HuH-7.5 (cell line): ENCODE measurements at regions not wholly inside any gene's neighbourhood (a gene's known extent, or its start where the extent isn't known, plus 50 kb on each side); places are given as distances from the start of the nearest gene placed in this dataset.

Experiments used
- DNase-seq: peaks from one replicate; pipeline ENCODE4 v3.0.0; 2011; ENCODE audit warnings: low spot score

DNA sequence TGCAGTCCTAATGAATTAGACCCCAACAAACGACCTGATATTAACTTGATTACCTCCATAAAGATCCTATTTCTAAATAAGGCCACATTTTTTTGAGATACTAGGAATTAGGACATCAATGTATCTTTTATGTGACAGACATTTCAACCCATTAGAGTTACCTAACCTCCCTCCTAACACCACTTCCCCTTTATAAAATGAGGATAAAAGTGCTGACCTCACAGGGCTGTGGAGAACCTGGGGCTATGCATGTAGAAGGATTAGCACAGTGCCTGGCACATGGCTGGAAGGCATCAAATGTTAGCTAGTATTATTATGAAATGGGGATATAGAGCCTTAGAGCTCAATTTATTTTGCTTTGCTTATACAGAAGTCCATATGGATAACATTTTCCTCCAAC is 53.5 kb upstream of the LRRN1 start:
- no peak for DNase-seq

DNA sequence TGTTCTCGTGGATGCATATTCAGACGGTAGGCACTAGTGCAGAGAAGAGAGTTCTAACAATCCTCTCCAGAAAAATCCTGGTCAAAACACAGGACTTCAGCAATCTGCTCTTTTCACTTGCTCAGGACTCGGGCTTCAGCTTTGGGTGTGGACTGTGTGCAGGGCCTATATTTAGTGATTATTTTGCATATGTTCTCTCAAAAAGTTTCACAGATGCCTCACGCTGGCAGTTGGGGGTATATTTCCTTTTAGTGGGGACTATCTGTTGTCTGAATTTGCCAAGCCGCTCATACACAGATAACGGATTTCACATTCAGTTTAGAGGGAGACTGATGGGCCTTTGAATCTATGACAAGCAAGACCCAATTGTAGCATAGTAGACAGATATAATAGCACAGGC is 54.4 kb upstream of the LRRN1 start:
- DNase-seq, result no peak

DNA sequence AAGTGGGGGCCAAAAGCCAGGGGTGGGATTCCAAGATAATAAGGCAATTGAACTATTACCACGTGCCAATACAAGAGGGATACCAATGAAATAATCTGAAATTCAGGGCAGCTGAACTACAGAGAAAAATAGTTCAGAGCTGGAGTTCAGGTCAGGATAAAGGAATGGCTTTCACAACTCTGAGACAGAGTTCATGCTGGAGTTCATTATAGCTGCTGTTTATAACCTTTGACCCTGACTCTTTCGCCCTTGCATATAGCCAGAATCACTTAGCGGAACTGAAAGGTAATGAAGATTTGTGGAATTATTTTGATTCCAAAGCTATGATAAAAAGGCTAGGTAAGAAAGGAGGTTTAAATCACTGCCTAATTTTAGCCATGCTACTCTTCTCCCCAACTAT is 55.5 kb upstream of the LRRN1 start:
- peak; percentile 19 for DNase-seq

DNA sequence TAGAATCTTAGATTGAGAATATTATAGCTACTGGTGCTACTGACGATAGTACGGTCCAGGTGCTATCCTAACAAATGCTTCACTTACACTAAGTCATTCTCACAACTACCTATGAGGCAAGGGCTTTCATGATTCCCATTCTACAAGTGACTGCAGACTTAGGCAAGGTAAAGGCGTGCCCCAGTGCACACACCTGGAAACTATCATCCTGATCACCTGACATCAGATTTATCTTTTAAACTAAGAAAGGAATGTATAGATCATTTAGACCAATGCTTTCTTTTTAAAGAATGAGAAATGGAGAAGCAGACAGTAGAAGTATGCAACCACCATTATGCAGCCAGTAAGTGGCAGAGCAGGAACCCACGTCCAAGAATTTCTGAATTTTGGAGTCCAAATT is 59.2 kb upstream of the LRRN1 start:
- no peak for DNase-seq

DNA sequence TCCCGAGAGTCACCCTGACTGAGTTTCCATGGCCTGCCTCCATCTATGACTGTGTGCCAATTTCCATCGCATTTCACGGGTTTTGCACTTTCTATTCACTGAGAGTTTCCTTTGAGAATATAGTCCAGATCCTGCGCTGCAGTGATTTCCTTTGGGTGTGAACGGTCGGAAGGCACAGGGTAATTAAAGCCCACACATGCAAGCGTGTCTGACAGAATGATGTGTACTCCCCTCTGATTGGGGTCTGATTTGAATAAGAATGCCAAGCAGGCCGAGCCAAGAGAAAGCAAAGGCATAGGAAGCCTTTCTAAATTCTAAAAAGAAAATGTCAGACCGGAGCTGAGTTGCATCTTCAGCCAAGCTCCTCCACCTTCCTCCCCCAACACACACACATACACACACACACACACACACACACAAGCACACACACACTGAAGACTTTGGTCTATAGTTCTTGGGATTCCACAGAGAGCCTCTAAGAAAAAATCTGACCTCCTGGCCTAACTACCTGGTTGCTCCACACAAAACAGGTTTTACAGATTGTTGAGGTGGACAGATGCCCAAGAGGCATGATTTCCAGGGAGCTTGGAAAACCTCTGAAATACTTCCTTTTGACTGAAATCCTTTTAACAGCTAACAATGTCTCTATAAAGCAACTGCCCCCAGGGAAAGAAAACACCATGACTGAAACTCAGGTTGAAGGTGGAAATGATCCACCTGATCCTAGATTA is 59.7 kb upstream of the LRRN1 start:
- no peak for DNase-seq

DNA sequence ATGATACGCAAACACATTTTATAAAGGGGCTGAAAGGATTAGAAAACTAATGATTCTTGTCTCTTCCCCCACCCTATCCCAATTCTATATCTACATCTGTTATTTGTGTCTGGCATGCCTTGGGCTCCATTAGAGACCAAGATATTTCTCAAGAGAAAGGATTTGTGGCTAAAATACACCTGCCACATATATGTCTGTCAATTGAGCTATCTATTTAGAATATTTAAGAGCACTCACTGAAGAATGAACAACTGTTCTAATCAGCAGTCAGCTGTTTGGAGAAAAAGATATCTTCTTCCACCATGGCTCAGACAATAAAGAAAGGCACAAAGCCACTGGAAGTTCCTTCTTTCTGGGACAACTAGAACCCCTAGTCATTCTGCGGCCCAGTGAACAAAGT is 61.7 kb upstream of the LRRN1 start:
- DNase-seq, result no peak

DNA sequence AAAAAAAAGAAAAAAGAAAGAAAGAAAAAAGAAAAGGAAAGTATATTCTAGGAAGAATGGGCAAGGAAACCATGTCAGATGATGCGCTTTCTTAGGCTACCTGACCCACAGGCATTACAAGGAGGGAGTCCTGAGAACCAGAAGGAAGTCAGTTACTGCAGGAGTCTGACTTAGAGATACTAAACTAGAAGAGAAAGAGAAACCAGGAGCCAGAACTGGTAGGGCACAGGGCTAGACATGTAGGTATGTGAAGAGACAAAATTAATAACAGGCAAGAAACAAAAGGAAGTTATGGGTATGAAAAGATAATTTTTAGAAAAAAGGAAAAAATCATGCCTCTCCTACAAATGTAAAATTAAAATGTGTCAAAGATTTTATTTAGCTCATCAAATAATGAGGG is 63.3 kb upstream of the LRRN1 start:
- no peak for DNase-seq

DNA sequence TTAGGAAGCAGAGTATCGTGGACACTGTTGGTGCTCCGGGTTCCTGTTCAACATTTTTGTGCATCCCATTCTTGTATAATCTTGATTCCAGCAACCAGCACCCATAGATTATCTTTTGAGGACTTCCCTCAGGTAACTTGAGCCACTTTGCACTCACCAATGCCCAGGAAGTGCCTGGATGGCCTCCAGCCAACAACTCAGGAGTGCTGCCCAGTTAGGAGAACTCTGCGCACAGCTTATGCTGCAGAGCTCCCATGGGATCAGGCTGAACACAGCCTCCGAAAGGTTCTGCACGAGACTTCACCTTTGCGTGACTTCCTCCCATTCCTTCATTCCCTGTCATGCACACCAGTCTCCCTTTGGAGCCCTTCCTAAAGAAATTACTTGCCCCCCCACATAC is 64.3 kb upstream of the LRRN1 start:
- DNase-seq, result no peak

DNA sequence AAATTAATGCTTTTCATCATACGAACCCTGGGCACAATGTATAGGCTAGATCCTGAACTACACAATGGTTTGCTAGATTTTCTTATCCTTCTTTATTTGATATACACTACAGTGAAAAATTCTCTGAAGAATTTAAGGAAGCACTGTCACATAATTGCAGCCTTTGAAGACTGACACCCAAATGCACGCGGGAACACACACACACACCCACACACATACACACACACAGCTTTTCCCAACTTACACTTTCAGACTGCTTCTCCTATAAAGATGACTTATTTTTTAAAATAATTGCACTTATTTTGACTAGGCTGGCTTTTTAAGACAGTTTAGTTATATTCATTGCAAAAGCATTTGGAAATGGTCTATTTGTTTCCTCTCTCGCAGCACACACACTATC is 70.0 kb upstream of the LRRN1 start:
- no peak for DNase-seq

DNA sequence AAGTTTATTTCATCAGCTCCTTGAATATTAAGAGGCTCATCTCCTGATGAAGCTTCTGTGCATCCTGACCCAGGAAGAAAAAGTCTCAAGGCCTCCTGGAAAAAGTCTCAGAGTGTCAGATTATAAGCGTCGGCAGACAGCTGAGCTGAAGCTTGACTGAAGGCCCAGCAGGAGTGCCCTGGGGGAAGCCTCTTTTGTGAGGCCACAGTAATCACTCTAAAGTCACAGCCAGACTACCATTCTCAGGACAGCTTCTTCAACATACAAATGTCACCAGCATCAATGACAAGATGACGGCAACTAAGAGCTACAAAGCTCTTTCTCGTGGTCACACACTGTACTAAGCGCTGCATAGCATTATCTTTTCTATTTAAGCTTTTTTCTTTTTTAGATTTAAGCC is 72.7 kb upstream of the LRRN1 start:
- DNase-seq, result no peak

DNA sequence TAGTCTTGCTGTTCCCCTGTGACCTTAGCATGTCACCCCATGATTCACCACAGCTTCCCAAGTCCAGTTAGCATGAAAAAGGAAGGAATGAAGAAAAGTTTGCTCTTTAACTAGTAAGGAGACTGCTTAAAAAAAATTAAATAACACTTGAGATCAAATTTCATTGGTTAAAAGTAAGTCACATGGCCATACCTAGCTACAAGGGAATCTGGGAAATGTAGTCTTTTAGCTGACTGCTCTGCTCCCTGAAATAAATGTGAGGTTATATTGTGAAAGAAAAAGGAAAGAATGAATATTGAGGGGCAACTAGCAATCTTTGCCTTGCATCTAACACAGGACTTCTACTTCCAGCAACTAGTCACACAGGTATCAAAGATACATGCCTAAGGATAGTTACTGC is 84.7 kb upstream of the LRRN1 start:
- DNase-seq, result no peak

DNA sequence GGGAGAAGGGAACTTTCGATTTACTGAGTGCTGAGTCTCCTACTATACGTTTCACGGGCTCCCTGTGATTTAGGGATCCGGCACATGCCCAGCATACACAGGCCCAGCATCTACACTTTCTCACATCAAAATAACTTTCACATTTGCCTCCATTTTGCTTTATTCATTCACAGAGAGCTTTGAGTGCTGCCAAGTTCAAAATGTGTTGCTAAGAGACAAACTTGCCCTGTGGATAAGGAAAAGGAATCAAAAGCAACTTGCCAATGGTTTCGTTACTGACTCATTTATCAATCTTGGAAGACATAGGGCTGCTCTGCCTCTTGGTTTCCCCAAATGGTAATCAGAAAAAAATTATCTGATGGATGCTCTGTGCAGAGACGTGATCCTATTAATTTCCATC is 86.3 kb upstream of the LRRN1 start:
- DNase-seq, result no peak

DNA sequence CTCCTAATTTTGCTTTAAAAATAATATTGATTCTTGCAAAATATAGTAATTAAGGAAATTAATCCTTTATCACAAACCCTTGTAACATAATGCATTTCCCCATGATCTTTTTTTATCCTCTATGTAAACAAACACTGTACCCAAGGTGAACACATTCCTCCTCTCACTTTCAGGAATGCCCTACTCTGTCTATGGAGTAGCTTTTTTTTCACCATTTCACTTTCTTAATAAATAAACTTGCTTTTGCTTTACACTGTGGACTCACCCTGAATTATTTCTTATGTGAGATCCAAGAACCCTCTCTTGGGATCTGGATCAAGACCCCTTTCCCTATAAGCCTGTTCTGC is 90.5 kb upstream of the LRRN1 start:
- no peak for DNase-seq

DNA sequence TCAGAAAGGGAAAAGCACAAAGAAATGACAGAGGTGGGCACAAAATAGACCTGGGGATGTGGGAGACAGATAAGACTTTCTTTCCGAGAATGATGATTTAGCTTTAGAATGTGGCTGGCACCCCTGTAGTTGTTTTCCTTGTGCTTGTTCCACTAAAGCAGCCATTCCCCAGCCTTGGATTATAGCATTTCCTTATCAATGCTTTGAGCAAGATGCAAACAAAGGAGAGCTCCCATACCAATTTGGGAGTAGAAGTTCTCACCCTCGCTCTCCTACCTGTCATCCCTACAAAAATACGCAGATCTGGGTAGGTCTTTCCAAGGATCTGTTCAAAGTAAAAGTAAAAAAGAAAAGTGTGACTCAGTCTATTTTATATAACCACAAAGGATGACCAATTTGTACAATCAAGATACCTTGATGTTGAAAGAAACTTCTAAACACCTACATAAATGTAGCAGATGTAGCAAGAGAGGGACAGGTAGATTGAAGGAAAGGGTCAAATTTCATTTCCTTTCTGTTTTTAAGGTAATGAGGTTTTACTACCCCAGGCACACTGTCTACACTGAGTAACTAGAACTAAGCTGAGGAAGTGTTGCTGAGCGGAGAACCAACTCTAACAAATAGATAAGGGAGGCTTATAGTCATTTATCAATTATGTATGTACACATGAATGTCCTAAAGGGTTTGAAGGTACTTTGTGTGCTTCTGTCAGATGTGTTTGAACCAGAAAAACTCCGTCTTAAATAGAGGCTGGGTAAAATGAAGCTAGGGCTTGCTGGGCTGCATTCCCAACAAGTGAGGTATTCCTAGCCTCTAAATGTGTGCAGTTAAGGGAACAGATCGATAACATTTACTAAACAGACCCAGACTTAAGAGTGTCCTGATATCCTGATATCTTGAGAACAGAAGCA is 91.1 kb upstream of the LRRN1 start:
- DNase-seq, result peak; percentile 43

DNA sequence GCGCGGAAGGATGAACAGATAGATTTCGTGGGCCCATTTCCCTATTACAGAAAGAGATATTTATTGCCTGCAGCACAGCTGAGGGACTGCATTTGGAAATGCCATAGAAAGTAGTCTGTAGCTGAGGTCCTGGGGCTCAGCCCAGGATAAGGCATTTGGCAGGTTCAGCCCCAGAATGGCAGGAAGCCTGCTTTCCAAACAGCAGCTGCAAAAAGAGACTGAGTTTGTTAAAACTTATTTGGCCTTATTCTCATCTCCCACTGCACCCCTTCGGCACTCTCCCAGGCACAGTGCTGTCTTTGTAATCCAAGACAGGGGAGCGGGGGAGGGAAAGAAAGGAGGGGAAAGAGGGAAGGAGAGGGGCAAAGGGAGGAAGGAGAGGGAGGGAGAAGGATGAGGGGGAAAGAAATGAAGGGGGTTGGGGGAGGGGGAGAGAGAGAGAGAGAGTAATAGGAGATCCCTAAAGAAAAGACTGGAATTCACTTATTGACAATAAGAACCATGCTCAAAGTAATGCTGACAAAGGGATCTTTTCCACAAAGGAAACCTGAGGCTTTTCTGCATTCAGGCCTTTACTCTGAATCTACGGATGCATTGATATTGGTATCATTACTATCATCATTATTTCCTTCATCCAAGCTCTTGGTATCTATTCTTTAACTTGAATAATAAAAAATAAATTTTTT is 94.0 kb upstream of the LRRN1 start:
- no peak for DNase-seq

DNA sequence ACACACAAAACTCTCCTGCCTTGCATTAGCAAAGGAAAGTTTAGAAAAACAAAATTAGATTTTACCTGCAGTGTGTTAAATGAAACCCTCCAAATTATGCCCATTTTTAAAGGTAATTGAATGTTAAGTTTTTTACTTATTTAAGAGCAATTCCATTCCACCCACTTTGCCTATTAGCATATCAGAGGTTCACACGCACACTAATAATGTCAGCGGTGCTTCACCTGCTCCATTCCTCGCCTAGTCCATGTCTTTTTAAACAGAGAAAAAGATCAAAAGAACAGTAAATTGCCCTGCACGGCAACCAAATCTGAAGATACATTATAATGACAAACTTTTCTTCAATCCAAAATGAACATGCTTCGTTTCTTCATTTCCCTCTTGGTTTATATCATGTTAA is 97.3 kb upstream of the LRRN1 start:
- DNase-seq, result no peak

DNA sequence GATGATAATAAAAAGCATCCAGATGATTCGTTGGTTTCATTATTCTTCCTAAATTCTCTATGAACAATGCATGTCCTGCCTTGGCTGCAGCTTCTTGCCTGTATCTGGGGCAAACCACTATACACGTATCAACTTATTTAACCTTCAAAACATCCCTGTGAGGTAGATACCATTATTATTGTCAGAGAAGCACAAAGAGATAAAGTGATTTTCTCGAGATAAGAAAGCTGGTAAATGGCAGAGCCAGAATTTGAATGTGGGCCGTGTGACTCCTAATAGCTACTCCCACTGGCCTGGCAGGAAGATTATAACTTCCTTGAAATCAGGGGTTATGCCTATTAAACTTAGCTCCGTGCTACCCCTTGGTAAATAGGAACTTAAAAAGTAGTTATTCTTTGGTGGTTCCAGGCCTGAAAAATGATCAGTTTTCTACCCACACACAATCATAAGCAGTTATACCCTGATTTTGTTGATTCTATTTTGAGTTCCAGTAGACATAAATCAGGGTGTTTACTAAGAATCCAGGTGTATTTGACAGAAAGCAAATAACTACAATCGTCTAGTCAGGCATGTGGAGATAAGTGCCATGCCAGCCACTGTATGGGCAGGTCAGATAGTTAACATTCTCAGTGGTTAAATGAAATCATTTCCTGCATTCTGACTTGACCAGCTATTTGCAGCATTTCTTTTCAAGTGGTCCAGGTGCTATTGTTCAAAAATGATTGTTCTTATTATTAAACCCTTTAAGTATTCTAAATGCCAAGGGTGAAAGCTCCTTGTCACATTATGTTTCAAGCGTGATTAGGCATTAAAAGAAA is 99.2 kb upstream of the LRRN1 start:
- DNase-seq, result no peak

DNA sequence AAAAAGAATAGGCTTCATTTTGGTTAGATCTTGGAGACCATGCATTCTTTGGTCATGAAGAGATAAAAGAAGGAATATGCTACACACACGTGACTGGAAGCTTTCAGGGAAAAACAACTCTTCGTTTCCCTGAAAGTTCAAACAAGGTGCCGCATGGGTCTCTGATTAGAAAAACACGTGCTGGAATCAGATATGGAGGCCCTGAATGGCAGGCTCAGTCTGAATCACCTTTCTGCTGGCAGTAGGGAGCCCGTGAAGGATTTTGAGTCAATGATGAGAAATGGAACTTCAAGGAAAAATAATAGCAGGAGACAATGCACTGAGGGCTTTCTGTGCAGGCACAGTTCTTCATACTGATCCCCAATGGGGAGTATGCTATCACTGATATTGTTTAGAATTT is 99.8 kb upstream of the LRRN1 start:
- no peak for DNase-seq

DNA sequence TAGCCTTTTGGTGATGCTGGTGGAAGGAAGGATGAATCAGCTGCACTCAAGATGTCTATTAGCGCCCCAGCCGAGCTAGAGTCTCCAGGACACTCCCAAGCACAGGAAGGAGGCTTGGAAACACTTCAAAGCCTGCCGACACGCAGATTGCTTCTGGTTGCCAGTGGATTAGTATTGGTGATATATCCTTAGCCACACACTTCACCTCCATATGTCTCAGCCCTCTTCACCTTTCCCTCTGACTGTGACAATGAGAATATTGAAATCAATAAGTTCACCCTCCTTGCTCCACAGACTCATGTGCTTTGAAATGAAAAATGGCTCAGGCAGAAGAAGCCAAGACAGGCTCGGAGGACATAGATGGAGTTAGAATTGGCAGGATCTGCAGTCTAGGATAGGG is 102.9 kb upstream of the LRRN1 start:
- no peak for DNase-seq

DNA sequence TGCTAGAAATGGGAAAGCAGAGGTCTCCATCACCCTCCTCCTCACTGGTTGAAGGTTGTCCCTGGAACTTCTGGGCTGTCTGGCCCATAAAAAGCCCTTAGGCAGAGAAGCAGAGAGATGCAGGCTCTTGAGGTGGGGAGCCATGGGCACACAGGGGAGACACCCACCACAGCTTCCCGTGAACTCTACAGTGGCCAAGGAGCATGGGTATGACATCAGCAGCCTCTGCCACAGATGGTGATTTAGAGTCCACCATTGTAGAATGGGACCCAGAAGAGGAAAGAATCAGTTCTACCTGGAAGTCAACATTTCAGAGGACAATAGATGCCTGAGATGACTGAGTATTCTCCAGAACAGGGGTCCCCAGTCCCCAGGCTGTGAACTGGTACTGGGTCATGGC is 105.6 kb upstream of the LRRN1 start:
- no peak for DNase-seq

DNA sequence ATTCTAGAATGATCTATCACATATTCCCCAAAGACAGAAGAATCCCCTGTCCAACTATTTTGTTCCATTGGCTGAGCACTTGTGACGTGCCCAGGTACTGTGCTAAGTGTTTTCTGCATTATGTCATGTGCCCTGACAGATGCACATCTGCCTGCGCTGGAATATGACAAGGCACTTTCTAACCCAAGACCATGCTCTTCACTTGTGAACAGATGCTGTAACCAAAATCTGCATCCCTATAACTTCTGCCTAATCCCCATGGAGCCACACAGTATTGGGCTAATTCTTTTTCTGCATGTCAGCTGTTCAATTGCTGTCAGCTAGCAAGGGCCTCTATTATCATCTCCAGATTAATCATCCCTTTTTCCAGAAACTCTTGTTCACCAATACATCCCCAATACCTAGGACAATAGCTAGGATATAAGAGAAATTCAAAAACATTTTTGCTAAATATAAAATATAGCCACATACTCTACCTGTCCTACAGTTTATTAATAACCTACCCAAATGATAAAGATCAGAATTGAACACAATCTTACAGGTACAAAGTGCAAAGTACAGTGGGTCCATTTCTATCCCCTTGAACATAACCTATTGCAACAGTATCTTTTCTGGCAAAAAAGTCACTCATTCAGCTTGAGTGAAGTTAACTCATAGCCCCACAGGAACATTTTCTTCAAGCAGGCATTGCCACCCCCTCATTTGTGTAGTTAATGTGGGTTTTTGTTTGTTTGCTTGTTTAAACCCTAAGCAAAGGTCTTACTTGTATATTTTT is 109.4 kb upstream of the LRRN1 start:
- DNase-seq, result no peak
